DMS114 treated with DMSO at 0.1 percent for 48 hours (cell line): ENCODE measurements at regions not wholly inside any gene's neighbourhood (a gene's known extent, or its start where the extent isn't known, plus 50 kb on each side); places are given as distances from the start of the nearest gene placed in this dataset.
A peak's percentile ranks its signal among the peaks of the same experiment; 100 is the strongest.
"Not testable (repeated sequence)": the region's sequence is repeated elsewhere in the genome, so short reads cannot be mapped to it uniquely, and the experiment has no call there.

Experiments used
- DNase-seq: peaks from one replicate; lab custom pipeline; 2025; ENCODE audit not compliant: unreplicated experiment; lab: John Stamatoyannopoulos, UW

- DNase-seq = peak; percentile 35
Measured at GRCh38 chr1:143905214-143906179, 66.3 kb downstream of the FAM72C start.

GRCh38 chr1:143904622-143904979 is 67.2 kb downstream of the FAM72C start:
- DNase-seq = not testable (repeated sequence)

DNA sequence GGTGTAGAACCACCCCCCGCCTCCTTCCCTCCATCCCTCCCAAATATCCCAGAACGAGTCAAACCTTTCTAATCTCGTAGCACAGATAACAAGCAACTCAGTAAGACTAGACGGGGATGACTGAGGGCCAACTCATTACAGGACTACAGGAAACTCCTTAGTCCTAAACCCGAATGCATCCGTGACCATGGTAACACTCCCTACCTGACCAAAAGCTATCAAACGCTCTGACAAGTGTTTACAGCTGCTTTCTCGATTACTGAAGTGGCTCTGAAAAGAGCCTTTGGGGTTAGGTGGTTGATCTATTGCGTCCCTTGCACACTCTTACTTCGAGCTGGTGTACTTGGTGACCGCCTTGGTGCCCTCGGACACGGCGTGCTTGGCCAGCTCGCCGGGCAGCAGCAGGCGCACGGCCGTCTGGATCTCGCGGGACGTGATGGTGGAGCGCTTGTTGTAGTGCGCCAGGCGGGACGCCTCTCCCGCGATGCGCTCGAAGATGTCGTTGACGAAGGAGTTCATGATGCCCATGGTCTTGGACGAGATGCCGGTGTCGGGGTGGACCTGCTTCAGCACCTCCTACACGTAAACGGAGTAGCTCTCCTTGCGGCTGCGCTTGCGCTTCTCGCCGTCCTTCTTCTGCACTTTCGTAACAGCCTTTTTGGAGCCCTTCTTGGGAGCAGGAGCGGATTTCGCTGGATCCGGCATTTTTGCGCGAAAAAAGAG is 67.7 kb downstream of the FAM72C start:
- peak; percentile 12 for DNase-seq

- DNase-seq = not testable (repeated sequence)
Measured at GRCh38 chr1:143896377-143896776, 75.4 kb downstream of the FAM72C start.

- DNase-seq = not testable (repeated sequence)
Measured at GRCh38 chr1:143884932-143885574, 86.7 kb downstream of the FAM72C start.

DNA sequence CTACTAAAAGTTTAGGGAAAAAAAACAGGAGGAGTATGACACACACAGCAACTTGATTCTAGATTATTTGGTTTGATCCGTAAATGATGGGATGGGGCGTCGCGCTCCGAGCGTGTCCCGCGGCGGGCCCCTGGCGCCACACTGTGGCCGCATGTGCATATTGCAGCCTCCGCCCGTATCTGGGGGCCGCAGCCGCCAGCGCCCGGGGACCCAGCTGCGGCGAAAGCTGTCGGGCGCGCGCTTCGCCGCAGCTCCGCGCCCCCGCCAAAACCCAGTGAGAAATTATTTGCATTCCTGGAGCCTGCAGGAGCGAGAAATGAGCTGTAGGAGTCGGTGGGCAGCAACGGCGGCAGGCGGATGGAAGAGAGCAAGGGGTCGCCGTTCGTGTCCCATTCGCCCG is 87.3 kb downstream of the FAM72C start:
- not testable (repeated sequence) for DNase-seq

DNA sequence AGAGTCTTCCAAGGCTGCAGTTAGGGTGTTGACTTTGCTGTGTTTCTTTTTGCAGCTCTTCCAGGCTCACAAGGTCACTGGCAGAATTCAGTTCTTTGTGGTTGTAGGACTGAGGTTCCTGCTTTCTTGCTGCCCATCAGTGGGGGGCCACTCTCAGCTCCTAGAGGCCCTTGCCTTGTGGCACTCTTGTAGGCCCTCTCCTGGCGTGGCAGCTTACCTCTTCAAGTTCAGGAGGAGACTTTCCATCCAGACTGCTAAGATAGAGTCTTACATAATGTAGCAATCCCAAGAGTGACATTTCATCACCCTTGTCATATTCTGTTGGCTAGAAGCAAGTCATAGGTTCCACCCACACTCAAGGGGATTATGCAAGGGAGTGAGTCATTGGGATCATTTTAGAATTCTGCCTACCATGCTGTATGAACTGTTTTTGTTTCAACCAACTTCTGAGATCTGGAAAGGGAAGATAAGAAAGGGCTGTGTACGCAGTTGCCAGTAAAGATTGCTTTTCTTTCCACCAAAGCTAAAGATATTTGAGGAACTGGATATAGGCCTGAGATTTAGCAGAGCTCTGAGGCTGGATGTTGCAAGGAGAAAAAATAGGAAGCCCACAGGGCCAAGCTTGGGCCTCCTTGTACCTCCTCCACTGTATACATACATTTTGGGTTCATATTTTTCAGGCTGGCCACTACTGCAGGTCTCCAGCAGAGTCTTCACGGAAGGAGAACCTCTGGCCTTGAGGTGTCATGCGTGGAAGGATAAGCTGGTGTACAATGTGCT is 91.8 kb downstream of the FAM72C start:
- DNase-seq = not testable (repeated sequence)

DNA sequence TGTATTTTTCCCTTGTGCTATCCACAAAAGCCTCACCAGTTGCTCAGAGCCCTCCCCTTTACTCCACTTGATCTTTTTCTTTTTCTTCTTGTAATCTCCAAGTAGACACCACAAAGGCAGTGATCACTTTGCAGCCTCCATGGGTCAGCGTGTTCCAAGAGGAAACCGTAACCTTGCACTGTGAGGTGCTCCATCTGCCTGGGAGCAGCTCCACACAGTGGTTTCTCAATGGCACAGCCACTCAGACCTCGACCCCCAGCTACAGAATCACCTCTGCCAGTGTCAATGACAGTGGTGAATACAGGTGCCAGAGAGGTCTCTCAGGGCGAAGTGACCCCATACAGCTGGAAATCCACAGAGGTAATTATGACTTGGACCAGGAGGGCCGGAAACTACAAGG is 95.8 kb downstream of the FAM72C start:
- not testable (repeated sequence) for DNase-seq

- DNase-seq = not testable (repeated sequence)
Measured at GRCh38 chr1:143874625-143875024, 97.2 kb downstream of the FAM72C start.

DNA sequence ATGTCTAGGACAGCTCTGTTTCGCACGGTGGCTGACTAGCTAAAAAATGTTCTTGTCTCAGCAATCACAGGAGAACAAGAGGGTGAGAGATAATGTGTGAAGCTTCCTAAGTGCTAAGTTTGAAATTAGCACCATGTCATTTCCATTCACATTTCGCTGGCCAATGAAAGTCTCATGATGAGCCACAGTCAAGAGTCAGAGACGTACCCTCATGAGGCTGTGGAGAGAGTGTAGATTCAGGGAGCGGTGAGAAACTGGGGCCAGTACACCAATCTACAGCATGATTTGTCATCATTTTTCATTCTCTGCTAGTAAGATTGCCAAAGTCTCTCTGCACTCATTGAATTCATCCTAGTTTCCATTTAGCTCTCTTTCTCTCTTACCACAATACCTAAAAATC is 98.1 kb downstream of the FAM72C start:
- not testable (repeated sequence) for DNase-seq

GRCh38 chr1:143870388-143870787 is 101.4 kb downstream of the FAM72C start:
- DNase-seq = not testable (repeated sequence)

GRCh38 chr1:143867590-143868220 is 104.1 kb downstream of the FAM72C start:
- not testable (repeated sequence) for DNase-seq

GRCh38 chr1:143863901-143864520 is 107.8 kb downstream of the FAM72C start:
- not testable (repeated sequence) for DNase-seq

DNA sequence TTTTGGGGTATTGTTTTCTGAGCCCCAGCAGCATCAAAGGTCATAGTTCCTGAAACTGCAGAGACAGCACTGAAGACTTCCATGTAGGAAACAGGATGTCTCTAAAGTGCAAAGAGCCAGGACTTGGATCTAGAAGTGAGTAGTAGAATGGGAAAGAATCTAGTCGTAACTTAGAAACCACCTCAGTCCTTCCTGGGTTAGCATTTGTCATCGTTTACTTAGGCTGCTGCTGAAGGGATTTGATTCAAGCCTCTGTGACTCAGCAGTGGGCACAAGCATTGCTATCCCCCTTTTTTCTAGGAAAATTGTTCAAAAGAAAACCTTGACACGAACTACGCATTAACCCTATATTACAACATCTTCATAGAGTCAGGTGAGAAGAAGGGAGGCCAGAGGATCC is 109.1 kb downstream of the FAM72C start:
- DNase-seq = not testable (repeated sequence)

GRCh38 chr1:143861306-143861705 is 110.5 kb downstream of the FAM72C start:
- not testable (repeated sequence) for DNase-seq

DNA sequence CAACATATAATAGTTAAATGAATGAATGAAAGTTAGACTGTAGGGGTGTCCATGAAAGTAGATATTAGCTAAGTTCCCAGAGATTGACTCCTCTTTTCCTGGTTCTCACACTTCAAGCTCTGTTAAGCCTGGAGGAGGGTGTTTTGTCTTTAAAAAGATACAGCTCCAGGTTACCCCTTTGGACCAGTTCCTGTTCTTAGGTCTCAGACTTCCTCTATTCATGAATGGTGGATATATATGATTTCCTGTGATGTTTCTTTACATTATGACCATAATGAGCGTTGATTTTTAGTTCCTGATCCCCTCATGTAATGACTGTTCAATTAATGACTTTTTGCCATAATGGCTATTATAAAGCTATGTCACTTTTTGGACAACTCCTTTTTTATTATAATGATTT is 115.9 kb downstream of the FAM72C start:
- DNase-seq = not testable (repeated sequence)

GRCh38 chr1:143854069-143854468 is 117.7 kb downstream of the FAM72C start:
- DNase-seq = not testable (repeated sequence)

GRCh38 chr1:143850637-143851036 is 121.1 kb downstream of the FAM72C start:
- not testable (repeated sequence) for DNase-seq

DNA sequence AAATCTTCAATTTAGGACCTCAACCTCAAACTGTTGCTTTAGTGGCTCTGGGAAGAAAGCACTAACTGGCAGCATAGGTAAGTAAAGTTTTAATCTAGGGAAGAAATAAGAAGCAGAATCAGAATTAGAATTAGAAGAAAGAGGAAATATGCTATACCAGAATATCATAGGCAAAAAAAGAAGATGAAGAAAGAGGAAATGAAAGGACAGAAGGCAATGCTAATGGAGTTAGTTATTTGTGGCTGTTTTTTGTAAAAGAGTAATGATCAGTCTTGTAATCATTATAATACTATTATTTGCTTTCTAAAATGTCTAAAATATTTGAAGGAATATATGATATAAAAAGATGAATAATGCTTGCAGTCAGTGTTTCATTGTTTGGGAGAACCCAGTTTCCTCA is 122.9 kb downstream of the FAM72C start:
- not testable (repeated sequence) for DNase-seq

GRCh38 chr1:143845193-143845592 is 126.6 kb downstream of the FAM72C start:
- not testable (repeated sequence) for DNase-seq
